ENCODE measurements at regions not wholly inside any gene's neighbourhood (a gene's known extent, or its start where the extent isn't known, plus 50 kb on each side); places are given as distances from the start of the nearest gene placed in this dataset.

DNA sequence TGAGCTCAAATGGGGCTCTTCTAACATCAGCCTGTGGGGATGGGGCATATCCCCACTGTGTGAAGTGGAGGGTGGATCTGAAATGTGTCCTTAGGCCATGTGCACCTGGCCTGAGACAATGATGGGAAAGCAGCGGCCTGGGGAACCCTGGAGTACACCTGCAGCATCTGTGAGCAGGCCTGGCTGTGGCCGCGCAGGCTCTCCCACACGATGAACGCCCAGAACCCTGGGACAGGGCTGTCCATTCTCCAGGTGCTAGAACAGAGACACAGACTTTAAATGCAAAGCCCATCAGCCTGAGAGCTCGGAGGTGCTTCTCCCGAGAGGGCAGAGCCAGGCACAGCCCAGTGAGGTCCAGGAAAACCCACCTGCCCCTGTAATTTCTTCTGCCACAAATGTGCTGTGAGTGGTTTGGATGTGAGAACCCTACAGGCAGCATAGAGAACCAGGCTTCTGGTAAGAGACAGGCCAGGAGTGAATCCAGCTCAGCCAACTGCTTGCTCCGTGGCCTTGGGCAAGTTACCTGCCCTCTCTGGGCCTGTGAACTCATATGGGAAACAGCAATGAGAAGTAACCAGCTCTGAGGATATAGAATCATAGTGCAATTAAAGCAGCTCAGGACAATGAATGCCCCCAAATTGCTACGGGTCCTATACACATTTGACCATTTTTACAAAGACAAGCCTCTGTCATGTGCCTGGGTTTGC is 167.9 kb downstream of the SHANK2 start:
- Histone ChIP-seq H3K4me3 (no peak overlapping the region), H3K27ac (no peak overlapping the region)

GRCh38 chr11:71083105-71083504 is 169.3 kb downstream of the SHANK2 start:
- Histone ChIP-seq H3K27ac (no peak overlapping the region), H3K4me3 (no peak overlapping the region)

DNA sequence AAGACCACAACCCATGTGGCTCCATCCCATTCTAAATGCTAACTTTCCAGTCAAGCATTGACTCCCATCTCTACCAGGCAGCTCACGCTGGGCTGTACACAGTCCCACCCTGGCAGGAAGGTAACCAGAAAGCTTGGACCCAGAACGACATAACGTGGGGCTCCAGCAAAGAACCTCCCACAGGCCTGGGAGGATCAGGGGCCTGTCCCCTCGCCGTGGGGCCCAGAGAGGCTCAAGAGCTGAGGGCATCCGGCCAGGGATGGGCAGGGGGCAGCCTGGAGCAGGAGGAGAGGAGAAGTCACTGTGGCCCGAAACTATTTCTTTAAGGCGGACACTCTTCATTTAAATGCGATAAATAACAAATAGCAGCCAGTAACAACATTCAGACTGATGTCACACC is 169.9 kb downstream of the SHANK2 start:
- H3K4me3 ChIP-seq: no peak overlapping the region
- H3K27ac ChIP-seq: no peak overlapping the region

DNA sequence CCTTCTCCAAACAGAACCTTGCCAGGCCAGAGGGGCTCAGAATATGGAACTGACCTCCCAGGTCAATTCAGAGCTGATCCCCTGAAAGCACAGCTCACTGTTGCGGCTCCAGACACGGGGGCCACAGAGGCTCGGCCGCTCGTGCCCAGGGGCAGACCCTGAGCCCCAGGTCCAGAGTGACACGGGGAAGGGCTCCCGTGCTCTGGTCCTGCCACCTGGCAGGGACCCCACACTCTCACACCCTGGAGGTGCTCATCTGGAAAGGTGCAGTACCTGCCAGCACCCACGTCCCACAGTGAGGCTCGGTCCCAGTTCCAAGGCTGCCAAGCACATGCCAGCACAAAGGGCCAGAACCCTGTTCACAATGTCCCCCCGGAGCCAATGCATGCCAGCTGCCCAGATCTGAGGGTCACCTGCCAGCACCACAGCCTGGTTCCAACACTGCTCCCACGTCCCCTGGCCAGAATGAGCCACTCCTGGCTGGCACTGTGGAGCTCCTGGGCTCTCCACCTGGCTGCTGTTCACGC is 170.6 kb downstream of the SHANK2 start:
- no peak overlapping the region for H3K4me3 ChIP-seq
- H3K27ac ChIP-seq: no peak overlapping the region

- no peak overlapping the region for H3K4me3 ChIP-seq
- H3K27ac ChIP-seq: no peak overlapping the region
These were observed 171.9 kb downstream of the SHANK2 start for GRCh38 chr11:71080239-71081097.

- no peak overlapping the region for H3K27ac ChIP-seq
- no peak overlapping the region for H3K4me3 ChIP-seq
These were observed 172.6 kb downstream of the SHANK2 start for GRCh38 chr11:71079795-71080194.

DNA sequence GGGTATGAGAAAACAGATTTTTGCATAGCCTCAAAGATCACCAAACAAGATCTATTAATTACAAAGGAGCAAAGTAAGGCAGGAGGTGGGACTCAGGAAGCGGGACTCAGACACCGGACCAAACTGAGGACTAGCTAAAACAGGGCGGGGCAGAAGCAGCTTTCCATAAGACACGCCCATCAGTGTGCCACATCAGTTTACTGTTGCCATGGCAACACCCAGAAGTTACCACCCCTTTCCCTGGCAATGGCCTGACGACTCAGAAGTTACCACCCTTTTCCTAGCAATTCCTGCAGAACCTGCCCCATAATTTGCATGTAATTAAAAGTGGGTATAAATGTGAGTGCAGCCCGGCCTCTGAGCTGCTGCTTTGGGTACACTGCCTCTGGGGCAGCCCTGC is 173.9 kb downstream of the SHANK2 start:
- H3K4me3 ChIP-seq: no peak overlapping the region
- no peak overlapping the region for H3K27ac ChIP-seq

DNA sequence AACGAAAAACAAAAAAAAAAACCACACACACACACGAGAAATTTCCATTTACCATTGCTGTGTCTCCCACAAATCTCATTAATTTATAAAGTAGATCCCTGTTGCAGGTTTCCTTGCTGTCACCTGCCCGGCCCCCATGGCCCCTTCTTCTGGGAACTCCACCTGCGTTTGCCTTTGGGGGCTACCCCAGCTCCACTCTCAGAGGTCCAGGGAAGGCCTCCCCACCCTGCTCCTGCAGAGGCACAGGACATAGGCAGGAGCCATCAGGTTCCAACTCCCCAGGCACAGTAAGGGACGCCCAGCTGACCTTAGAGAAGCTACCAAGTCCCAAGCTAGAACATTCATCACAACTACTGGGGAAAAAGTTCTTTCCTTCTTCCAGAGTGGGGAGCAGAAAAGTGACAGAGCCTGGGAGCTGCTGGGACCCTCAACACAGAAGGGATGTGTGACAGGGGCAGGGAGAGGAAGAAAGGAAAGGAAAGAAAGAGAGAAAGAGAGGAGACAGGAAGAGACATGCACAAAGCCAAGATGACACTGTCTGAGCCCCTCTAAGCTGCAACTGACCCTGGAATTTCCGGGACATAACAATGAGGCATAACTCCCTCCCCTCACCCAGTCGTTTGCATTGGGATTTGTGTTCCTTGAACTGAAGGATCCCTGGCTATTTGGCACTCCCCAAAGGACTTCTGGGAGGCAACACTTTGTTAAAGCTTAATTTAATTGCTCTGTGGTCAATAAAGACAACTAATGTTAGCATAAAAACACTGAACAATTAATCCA is 175.7 kb downstream of the SHANK2 start:
- no peak overlapping the region for H3K4me3 ChIP-seq
- H3K27ac ChIP-seq: no peak overlapping the region

DNA sequence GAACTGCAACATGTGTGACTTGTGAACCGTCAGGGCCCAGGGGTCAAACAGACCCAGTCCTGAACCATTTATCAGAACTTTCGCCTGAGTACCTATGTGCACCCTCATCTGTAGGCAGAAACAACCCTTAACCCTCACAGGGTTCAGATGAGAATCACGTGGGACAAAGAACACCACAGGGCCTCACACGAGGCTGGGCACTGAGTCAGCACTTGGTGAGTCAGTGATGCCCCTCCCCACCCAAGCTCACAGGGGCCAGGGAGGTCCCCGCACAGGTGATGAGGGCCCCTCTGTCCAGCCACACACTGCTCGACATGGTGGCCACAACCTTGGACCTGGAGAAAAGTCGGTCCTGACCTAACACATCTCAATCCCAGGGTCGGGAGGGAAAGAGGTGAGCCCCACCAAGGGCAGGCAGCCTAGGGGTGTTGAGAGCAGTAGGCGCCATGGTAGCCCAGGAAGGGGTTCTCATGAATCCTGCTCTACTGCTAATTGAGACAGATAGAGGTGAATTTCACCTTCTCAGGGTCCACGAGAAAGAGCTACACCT is 176.4 kb downstream of the SHANK2 start:
- no peak overlapping the region for H3K27ac ChIP-seq
- no peak overlapping the region for H3K4me3 ChIP-seq

DNA sequence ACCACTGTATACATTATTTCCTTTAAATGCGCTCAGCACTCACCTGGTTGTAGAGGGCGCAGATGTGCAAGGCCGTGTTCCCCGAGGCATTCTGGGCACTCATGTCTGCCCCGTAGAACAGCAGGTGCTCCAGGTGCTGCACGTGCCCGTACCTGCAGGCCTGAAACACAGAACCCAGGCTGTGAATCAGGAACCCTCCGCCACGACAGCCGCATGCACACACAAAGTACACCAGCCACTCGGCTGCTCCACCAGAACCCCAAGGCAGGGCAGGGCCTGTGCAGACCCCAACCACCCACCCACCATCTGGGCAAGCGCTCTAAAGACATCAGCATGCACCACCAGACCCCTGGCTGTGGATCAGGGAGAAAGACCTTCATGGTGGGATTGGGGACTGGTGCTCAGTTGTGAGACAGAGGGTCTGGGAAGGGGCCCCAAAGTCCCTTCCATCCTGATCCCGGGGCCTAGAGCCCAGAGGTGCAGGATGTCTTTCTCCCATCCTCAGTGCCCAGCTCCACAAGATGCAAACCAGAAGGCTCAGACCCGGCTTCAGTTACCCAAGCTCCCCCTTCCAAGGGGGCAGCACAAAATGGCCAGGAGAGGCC is 177.2 kb downstream of the SHANK2 start:
- no peak overlapping the region for H3K27ac ChIP-seq

GRCh38 chr11:71071736-71072509 is 180.5 kb downstream of the SHANK2 start:
- Histone ChIP-seq H3K27ac (no peak overlapping the region), H3K4me3 (no peak overlapping the region)

More for the DNA sequence above, 177.2 kb downstream of the SHANK2 start:
- no peak overlapping the region for H3K4me3 ChIP-seq

GRCh38 chr11:71070490-71071453 is 181.6 kb downstream of the SHANK2 start:
- Histone ChIP-seq H3K27ac (no peak overlapping the region), H3K4me3 (no peak overlapping the region)

GRCh38 chr11:71068963-71069362 is 183.4 kb downstream of the SHANK2 start:
- Histone ChIP-seq H3K4me3 (no peak overlapping the region), H3K27ac (no peak overlapping the region)

- H3K4me3 ChIP-seq: no peak overlapping the region
- no peak overlapping the region for H3K27ac ChIP-seq
These were observed 184.6 kb downstream of the SHANK2 start for GRCh38 chr11:71067753-71068152.

- Histone ChIP-seq H3K4me3 (no peak overlapping the region), H3K27ac (no peak overlapping the region)
These were observed 186.1 kb downstream of the SHANK2 start for GRCh38 chr11:71066311-71066710.

DNA sequence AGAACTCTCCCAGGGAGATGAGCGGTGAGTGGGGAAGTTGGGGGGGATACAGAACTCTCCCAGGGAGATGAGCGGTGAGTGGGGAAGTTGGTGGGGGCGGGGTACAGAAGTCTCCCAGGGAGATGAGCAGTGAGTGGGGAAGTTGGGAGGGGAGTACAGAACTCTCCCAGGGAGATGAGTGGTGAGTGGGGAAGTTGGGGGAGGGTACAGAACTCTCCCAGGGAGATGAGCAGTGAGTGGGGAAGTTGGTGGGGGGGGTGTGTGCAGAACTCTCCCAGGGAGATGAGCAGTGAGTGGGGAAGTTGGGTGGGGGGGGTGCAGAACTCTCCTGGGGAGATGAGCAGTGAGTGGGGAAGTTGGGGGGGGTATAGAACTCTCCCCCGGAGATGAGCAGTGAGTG is 186.5 kb downstream of the SHANK2 start:
- H3K27ac ChIP-seq: no peak overlapping the region
- H3K4me3 ChIP-seq: no peak overlapping the region

DNA sequence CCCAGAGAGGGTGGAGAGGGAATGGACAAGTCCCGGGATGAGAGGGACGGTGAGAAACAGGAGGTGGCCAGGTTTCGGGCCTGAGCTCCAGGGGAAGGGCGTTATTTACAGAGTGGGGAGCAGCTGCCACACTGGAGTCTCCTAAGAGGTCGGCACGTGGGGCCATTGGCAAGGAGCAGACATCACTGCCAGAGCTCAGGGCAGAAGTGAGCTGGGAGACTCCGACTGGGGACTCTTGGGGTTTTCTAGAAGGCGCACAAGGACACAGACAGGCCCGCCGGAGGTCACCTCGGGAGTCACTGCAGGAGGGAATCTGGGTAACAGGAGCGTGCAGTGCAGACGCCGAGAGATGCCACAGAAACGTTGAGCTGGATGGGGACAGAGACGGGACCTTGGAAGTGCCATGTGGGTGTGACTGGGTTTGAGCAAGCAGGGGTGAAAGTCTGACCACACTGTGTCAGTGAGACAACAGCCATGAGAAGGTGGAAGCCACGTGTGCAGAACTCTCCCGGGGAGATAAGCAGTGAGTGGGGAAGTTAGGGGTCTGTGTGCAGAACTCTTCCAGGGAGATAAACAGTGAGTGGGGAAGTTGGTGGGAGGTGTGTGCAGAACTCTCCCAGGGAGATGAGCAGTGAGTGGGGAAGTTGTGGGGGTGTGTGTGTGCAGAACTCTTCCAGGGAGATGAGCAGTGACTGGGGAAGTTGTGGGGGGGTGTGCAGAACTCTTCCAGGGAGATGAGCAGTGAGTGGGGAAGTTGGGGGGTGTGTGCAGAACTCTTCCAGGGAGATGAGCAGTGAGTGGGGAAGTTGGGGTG is 187.5 kb downstream of the SHANK2 start:
- Histone ChIP-seq H3K4me3 (no peak overlapping the region), H3K27ac (no peak overlapping the region)

Measured in skin epidermis (tissue), 12 donors.